IPS DF 19.7 (cell line): ENCODE measurements at regions not wholly inside any gene's neighbourhood (a gene's known extent, or its start where the extent isn't known, plus 50 kb on each side); places are given as distances from the start of the nearest gene placed in this dataset.
"Not testable (repeated sequence)": the region's sequence is repeated elsewhere in the genome, so short reads cannot be mapped to it uniquely, and the experiment has no call there.

Experiments used
- DNase-seq: peaks from one replicate; pipeline ENCODE4 v3.0.0-alpha.2; 2013; ENCODE audit warnings: low read depth, low spot score

GRCh38 chr10:20616056-20616671 is 280.9 kb downstream of the NEBL start:
- DNase-seq = no peak

GRCh38 chr10:20615395-20615794 is 281.7 kb downstream of the NEBL start:
- DNase-seq = no peak

GRCh38 chr10:20614911-20615310 is 282.2 kb downstream of the NEBL start:
- peak; percentile 83 for DNase-seq

GRCh38 chr10:20608503-20608902 is 288.6 kb downstream of the NEBL start:
- DNase-seq = no peak

GRCh38 chr10:20606985-20607384 is 290.1 kb downstream of the NEBL start:
- DNase-seq = no peak

- DNase-seq = no peak
Observed at GRCh38 chr10:20601941-20602461, 295.1 kb downstream of the NEBL start.

- no peak for DNase-seq
Observed at GRCh38 chr10:20598590-20598989, 298.5 kb downstream of the NEBL start.

- DNase-seq = no peak
Observed at GRCh38 chr10:20596911-20597310, 300.2 kb downstream of the NEBL start.

- no peak for DNase-seq
Observed at GRCh38 chr10:20596065-20596755, 300.9 kb downstream of the NEBL start.

GRCh38 chr10:20593649-20594048 is 303.5 kb downstream of the NEBL start:
- no peak for DNase-seq

GRCh38 chr10:20582041-20582440 is 315.1 kb downstream of the NEBL start:
- no peak for DNase-seq

- DNase-seq = no peak
Observed at GRCh38 chr10:20573924-20574323, 323.2 kb downstream of the NEBL start.

GRCh38 chr10:20555990-20556389 is 341.1 kb downstream of the NEBL start:
- DNase-seq = not testable (repeated sequence)

- DNase-seq = no peak
Observed at GRCh38 chr10:20552382-20552781, 344.7 kb downstream of the NEBL start.

- no peak for DNase-seq
Observed at GRCh38 chr10:20551761-20552160, 345.4 kb downstream of the NEBL start.

- no peak for DNase-seq
Observed at GRCh38 chr10:20535897-20536881, 360.9 kb downstream of the NEBL start.

- not testable (repeated sequence) for DNase-seq
Observed at GRCh38 chr10:20531241-20531883, 365.7 kb downstream of the NEBL start.

GRCh38 chr10:20521186-20521585 is 375.9 kb downstream of the NEBL start:
- DNase-seq = no peak

GRCh38 chr10:20515654-20516053 is 381.5 kb downstream of the NEBL start:
- no peak for DNase-seq

GRCh38 chr10:20512631-20513030 is 384.5 kb downstream of the NEBL start:
- no peak for DNase-seq

GRCh38 chr10:20508921-20509320 is 388.2 kb downstream of the NEBL start:
- DNase-seq = no peak
